WTC11 (cell line): ENCODE measurements at regions not wholly inside any gene's neighbourhood (a gene's known extent, or its start where the extent isn't known, plus 50 kb on each side); places are given as distances from the start of the nearest gene placed in this dataset.

Source experiments
- ATAC-seq: fragments of 200-7000 bp; cut with Tn5 transposase; 2 replicates; pipeline ENCODE4 v1.10.0; 2021; ENCODE audit warnings: mild to moderate bottlenecking, moderate library complexity
- CTCF ChIA-PET: fragments of 300-600 bp; sonication (Branson Sonifier 250); formaldehyde crosslinking; loops from one replicate; lab custom pipeline; 2021; ENCODE audit warnings: antibody characterized with exemption; lab: Charles Lee
- POLR2A ChIA-PET: fragments of 350-600 bp; sonication (Branson Sonifier 250); formaldehyde crosslinking; loops from one replicate; lab custom pipeline; 2021; ENCODE audit warnings: antibody characterized with exemption; lab: Charles Lee
- DNase-seq: peaks from one replicate; pipeline ENCODE4 v3.0.0; 2021; ENCODE audit warnings: low spot score
- H3K27ac Mint-ChIP-seq: 2 replicates; pipeline ENCODE4 v1.8.0; 2021; ENCODE audit warnings: mixed read lengths
- H3K27me3 Mint-ChIP-seq: 2 replicates; pipeline ENCODE4 v1.8.0; 2021; ENCODE audit warnings: low read depth, mild to moderate bottlenecking, moderate library complexity, mixed read lengths
- H3K36me3 Mint-ChIP-seq: 2 replicates; pipeline ENCODE4 v1.8.0; 2021; ENCODE audit warnings: mixed read lengths
- H3K4me1 Mint-ChIP-seq: 2 replicates; pipeline ENCODE4 v1.8.0; 2022; ENCODE audit warnings: mixed read lengths
- H3K4me3 Mint-ChIP-seq: 2 replicates; pipeline ENCODE4 v1.8.0; 2021; ENCODE audit warnings: mild to moderate bottlenecking, moderate library complexity, mixed read lengths
- H3K9me3 Mint-ChIP-seq: 2 replicates; pipeline ENCODE4 v1.8.0; 2021; ENCODE audit warnings: mixed read lengths
- ATF1 ChIP-seq: sonication (generic); formaldehyde crosslinking; IDR thresholded peaks from 2 replicates; pipeline ENCODE4 v1.8.1; 2023; ENCODE audit warnings: mild to moderate bottlenecking, moderate library complexity, missing genetic modification reagents
- ATF2 ChIP-seq: sonication (generic); formaldehyde crosslinking; IDR thresholded peaks from 2 replicates; pipeline ENCODE4 v1.8.1; 2022; ENCODE audit warnings: low read depth, missing genetic modification reagents, borderline replicate concordance
- CTCF ChIP-seq: fragments of 200-600 bp; IDR thresholded peaks from 2 replicates; pipeline ENCODE4 v1.8.0; 2022; ENCODE audit warnings: antibody characterized with exemption
- FOXJ3 ChIP-seq: sonication (generic); formaldehyde crosslinking; IDR thresholded peaks from 2 replicates; pipeline ENCODE4 v1.9.0; 2021; ENCODE audit warnings: missing genetic modification reagents, mild to moderate bottlenecking, borderline replicate concordance
- FOXK1 ChIP-seq: sonication (generic); formaldehyde crosslinking; IDR thresholded peaks from 2 replicates; pipeline ENCODE4 v1.8.0; 2022; ENCODE audit warnings: mild to moderate bottlenecking, moderate library complexity, missing genetic modification reagents
- HMGXB4 ChIP-seq: sonication (generic); formaldehyde crosslinking; IDR thresholded peaks from 2 replicates; pipeline ENCODE4 v1.8.1; 2023; ENCODE audit warnings: mild to moderate bottlenecking, moderate library complexity, missing genetic modification reagents
- MXD4 ChIP-seq: fragments of 250-450 bp; sonication (Bioruptor Pico); IDR thresholded peaks from 2 replicates; pipeline ENCODE4 v1.8.0; 2021; ENCODE audit warnings: mild to moderate bottlenecking, moderate library complexity, borderline replicate concordance
- NFATC4 ChIP-seq: fragments of 250-450 bp; sonication (Bioruptor Pico); IDR thresholded peaks from 2 replicates; pipeline ENCODE4 v1.9.0; 2021; ENCODE audit warnings: mild to moderate bottlenecking
- NR2C2 ChIP-seq: sonication (generic); formaldehyde crosslinking; IDR thresholded peaks from 2 replicates; pipeline ENCODE4 v1.8.0; 2022; ENCODE audit warnings: mild to moderate bottlenecking, missing genetic modification reagents
- TEAD1 ChIP-seq: sonication (generic); formaldehyde crosslinking; IDR thresholded peaks from 2 replicates; pipeline ENCODE4 v1.8.0; 2022; ENCODE audit warnings: mild to moderate bottlenecking, missing genetic modification reagents
- TEAD4 ChIP-seq: sonication (generic); formaldehyde crosslinking; IDR thresholded peaks from 2 replicates; pipeline ENCODE4 v1.8.0; 2022; ENCODE audit warnings: mild to moderate bottlenecking, missing genetic modification reagents
- ZNF121 ChIP-seq: sonication (generic); formaldehyde crosslinking; IDR thresholded peaks from 2 replicates; pipeline ENCODE4 v1.8.0; 2023; ENCODE audit warnings: missing genetic modification reagents
- ZNF138 ChIP-seq: sonication (generic); formaldehyde crosslinking; conservative IDR thresholded peaks from 2 replicates; pipeline ENCODE4 v1.8.1; 2022; ENCODE audit warnings: mild to moderate bottlenecking, moderate library complexity, missing genetic modification reagents
- ZNF263 ChIP-seq: sonication (generic); formaldehyde crosslinking; IDR thresholded peaks from 2 replicates; pipeline ENCODE4 v1.8.1; 2022; ENCODE audit warnings: low read depth, mild to moderate bottlenecking, moderate library complexity, missing genetic modification reagents
- ZNF396 ChIP-seq: fragments of 250-450 bp; sonication (Bioruptor Pico); IDR thresholded peaks from 2 replicates; pipeline ENCODE4 v1.8.0; 2021; ENCODE audit warnings: mild to moderate bottlenecking, moderate library complexity, borderline replicate concordance
- ZNF423 ChIP-seq: fragments of 250-450 bp; sonication (Bioruptor Pico); IDR thresholded peaks from 2 replicates; pipeline ENCODE4 v2.1.2; 2022; ENCODE audit warnings: mild to moderate bottlenecking, moderate library complexity
- TF ChIP-seq, protein P1 (sequence below): sonication (generic); formaldehyde crosslinking; IDR thresholded peaks from 2 replicates; pipeline ENCODE4 v1.8.1; 2022; ENCODE audit warnings: missing genetic modification reagents, borderline replicate concordance
- TF ChIP-seq, protein P2 (sequence below): sonication (generic); formaldehyde crosslinking; IDR thresholded peaks from 2 replicates; pipeline ENCODE4 v1.8.1; 2023; ENCODE audit warnings: mild to moderate bottlenecking, missing genetic modification reagents
- TF ChIP-seq, protein P3 (sequence below): sonication (generic); formaldehyde crosslinking; IDR thresholded peaks from 2 replicates; pipeline ENCODE4 v1.8.1; 2022; ENCODE audit warnings: low read depth, mild to moderate bottlenecking, moderate library complexity, missing genetic modification reagents, borderline replicate concordance

- no peaks in the 10 kb centered on the region for H3K27me3 Mint-ChIP-seq
- no peak for ATAC-seq
- H3K4me1 Mint-ChIP-seq = no peaks in the 10 kb centered on the region
- ChIA-PET CTCF (no interaction called here), POLR2A (no interaction called here)
- no peaks in the 10 kb centered on the region for H3K9me3 Mint-ChIP-seq
- TF ChIP-seq ZNF263 (CRISPR knock-in tag) = no peak
- TF ChIP-seq, protein P1, sequence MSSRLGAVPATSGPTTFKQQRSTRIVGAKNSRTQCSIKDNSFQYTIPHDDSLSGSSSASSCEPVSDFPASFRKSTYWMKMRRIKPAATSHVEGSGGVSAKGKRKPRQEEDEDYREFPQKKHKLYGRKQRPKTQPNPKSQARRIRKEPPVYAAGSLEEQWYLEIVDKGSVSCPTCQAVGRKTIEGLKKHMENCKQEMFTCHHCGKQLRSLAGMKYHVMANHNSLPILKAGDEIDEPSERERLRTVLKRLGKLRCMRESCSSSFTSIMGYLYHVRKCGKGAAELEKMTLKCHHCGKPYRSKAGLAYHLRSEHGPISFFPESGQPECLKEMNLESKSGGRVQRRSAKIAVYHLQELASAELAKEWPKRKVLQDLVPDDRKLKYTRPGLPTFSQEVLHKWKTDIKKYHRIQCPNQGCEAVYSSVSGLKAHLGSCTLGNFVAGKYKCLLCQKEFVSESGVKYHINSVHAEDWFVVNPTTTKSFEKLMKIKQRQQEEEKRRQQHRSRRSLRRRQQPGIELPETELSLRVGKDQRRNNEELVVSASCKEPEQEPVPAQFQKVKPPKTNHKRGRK (CRISPR knock-in tag) = no peak
- no peak for TF ChIP-seq TEAD1 (CRISPR knock-in tag)
- no peak for TF ChIP-seq MXD4 (CRISPR knock-in tag)
- TF ChIP-seq FOXK1 (CRISPR knock-in tag) = no peak
- TF ChIP-seq HMGXB4 (CRISPR knock-in tag) = no peak
- no peak for TF ChIP-seq ZNF138
- no peak for TF ChIP-seq NR2C2
- no peak for TF ChIP-seq FOXJ3 (CRISPR knock-in tag)
- TF ChIP-seq ZNF423 (CRISPR knock-in tag) = no peak
- no peak for TF ChIP-seq ATF2 (CRISPR knock-in tag)
- TF ChIP-seq TEAD4 (CRISPR knock-in tag) = no peak
- no peak for TF ChIP-seq ZNF121 (CRISPR knock-in tag)
- no peak for TF ChIP-seq NFATC4 (CRISPR knock-in tag)
- no peak for TF ChIP-seq ATF1 (CRISPR knock-in tag)
- no peak for TF ChIP-seq CTCF
- TF ChIP-seq, protein P2, sequence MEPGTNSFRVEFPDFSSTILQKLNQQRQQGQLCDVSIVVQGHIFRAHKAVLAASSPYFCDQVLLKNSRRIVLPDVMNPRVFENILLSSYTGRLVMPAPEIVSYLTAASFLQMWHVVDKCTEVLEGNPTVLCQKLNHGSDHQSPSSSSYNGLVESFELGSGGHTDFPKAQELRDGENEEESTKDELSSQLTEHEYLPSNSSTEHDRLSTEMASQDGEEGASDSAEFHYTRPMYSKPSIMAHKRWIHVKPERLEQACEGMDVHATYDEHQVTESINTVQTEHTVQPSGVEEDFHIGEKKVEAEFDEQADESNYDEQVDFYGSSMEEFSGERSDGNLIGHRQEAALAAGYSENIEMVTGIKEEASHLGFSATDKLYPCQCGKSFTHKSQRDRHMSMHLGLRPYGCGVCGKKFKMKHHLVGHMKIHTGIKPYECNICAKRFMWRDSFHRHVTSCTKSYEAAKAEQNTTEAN (CRISPR knock-in tag) = no peak
- no peak for TF ChIP-seq ZNF396
- TF ChIP-seq, protein P3, sequence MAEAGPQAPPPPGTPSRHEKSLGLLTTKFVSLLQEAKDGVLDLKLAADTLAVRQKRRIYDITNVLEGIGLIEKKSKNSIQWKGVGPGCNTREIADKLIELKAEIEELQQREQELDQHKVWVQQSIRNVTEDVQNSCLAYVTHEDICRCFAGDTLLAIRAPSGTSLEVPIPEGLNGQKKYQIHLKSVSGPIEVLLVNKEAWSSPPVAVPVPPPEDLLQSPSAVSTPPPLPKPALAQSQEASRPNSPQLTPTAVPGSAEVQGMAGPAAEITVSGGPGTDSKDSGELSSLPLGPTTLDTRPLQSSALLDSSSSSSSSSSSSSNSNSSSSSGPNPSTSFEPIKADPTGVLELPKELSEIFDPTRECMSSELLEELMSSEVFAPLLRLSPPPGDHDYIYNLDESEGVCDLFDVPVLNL (CRISPR knock-in tag) = no peak
- no peak overlapping the region for H3K4me3 Mint-ChIP-seq
- no peak for DNase-seq
- H3K36me3 Mint-ChIP-seq = no peaks in the 10 kb centered on the region
- H3K27ac Mint-ChIP-seq = no peak overlapping the region
Measured at GRCh38 chr5:119820608-119821007, 191.2 kb downstream of the FAM170A start.
